CD4-positive, alpha-beta T cell (primary cell): ENCODE measurements at regions not wholly inside any gene's neighbourhood (a gene's known extent, or its start where the extent isn't known, plus 50 kb on each side); places are given as distances from the start of the nearest gene placed in this dataset.
A peak's percentile ranks its signal among the peaks of the same experiment; 100 is the strongest.

ENCODE experiments used
- ATAC-seq: fragments of 200-7000 bp; cut with Tn5 transposase; one replicate; pipeline ENCODE4 v1.10.0; 2022; ENCODE audit warnings: mild to moderate bottlenecking; ENCODE audit not compliant: poor library complexity
- CTCF ChIA-PET: fragments of 350-600 bp; sonication (Branson Sonifier 250); formaldehyde crosslinking; loops from one replicate; lab custom pipeline; 2021; ENCODE audit warnings: antibody characterized with exemption, inconsistent platforms; lab: Charles Lee
- POLR2A ChIA-PET: fragments of 350-600 bp; sonication (Branson Sonifier 250); formaldehyde crosslinking; loops from one replicate; lab custom pipeline; 2021; ENCODE audit warnings: antibody characterized with exemption, inconsistent platforms; lab: Charles Lee
- DNase-seq, 14 experiments: peaks; one replicate each; pipeline ENCODE4 v3.0.0-alpha.2; 2013 to 2020; ENCODE audit warnings: mixed read lengths in 2 of 14
- H3K27ac ChIP-seq, 2 donors: one replicate each; pipeline versions ENCODE4 v1.5.1 to v1.7.0; 2013; ENCODE audit warnings: low read length in 2 of 2, low read depth in 1 of 2, mild to moderate bottlenecking in 1 of 2
- H3K27me3 ChIP-seq, 2 experiments: 1 replicate in 1 of 2; 2 replicates in 1 of 2; pipeline versions ENCODE4 v1.6.1 to v1.7.0; 2013; ENCODE audit warnings: low read length in 2 of 2, control low read depth in 1 of 2, mild to moderate bottlenecking in 1 of 2, moderate library complexity in 1 of 2; ENCODE audit not compliant: insufficient read depth in 2 of 2, control insufficient read depth in 1 of 2
- H3K36me3 ChIP-seq: one replicate; pipeline ENCODE4 v1.6.1; 2013; ENCODE audit warnings: low read length, control low read depth; ENCODE audit not compliant: insufficient read depth
- H3K4me1 ChIP-seq: one replicate; pipeline ENCODE4 v1.6.1; 2013; ENCODE audit warnings: low read length, control low read depth; ENCODE audit not compliant: insufficient read depth
- H3K4me3 ChIP-seq: one replicate; pipeline ENCODE4 v1.5.1; 2013; ENCODE audit warnings: mild to moderate bottlenecking, low read length, moderate library complexity
- H3K9me3 ChIP-seq, 2 experiments: 1 replicate in 1 of 2; 2 replicates in 1 of 2; pipeline versions ENCODE4 v1.6.1 to v1.7.0; 2013; ENCODE audit warnings: low read length in 2 of 2, mild to moderate bottlenecking in 2 of 2, control low read depth in 1 of 2, moderate library complexity in 1 of 2; ENCODE audit not compliant: control insufficient read depth in 1 of 2, insufficient read depth in 1 of 2
- H3K27ac Mint-ChIP-seq: one replicate; pipeline ENCODE4 v1.8.0; 2020; ENCODE audit warnings: mixed read lengths
- H3K27me3 Mint-ChIP-seq: one replicate; pipeline ENCODE4 v1.8.0; 2021; ENCODE audit warnings: mixed read lengths
- H3K36me3 Mint-ChIP-seq: one replicate; pipeline ENCODE4 v1.8.0; 2021; ENCODE audit warnings: low read depth, mixed read lengths
- H3K4me1 Mint-ChIP-seq: one replicate; pipeline ENCODE4 v1.8.0; 2021; ENCODE audit warnings: low read depth, mixed read lengths
- H3K4me3 Mint-ChIP-seq: one replicate; pipeline ENCODE4 v1.8.0; 2020; ENCODE audit warnings: mild to moderate bottlenecking, mixed read lengths
- H3K9me3 Mint-ChIP-seq: one replicate; pipeline ENCODE4 v1.8.0; 2020; ENCODE audit warnings: mixed read lengths
- intact Hi-C, 2 experiments: fragments of 100-400 bp; cut with DNase I in 1 of 2; cut with micrococcal nuclease in 1 of 2; formaldehyde crosslinking; loops; one replicate each; pipeline versions ENCODE4 v1.15.1 to v1.9.0; 2023 to 2025; cut with DNase I, micrococcal nuclease
- TF ChIP-seq, protein P1 (sequence below): fragments of 200-600 bp; IDR thresholded peaks from one replicate; pipeline ENCODE4 v1.8.0; 2022; ENCODE audit warnings: antibody characterized with exemption, mild to moderate bottlenecking

DNA sequence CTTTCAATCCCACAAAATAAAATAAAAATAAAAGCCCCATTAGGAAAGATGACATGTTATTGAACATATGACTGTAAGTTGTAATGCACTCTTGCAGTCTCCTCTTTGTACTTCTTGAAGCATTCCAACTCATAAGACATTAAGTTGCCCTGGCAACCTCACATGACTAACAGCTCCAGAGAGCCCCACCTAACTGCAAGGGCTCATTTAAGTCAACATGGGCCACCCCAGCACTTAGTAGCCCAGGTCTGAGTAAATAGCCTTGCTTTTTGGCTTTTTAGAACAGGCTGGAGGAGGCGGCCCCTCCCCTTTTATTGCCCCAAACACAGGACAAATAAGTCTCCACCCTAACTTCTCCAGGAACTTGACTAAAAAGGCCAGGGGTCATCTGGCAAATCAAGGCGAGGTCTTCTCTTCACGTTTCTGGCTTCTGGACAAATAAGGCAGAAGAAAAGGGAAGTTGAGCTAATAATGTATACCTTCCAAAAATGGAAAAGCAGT lies 135.1 kb downstream of the TMCO5A start:
- H3K4me1 ChIP-seq: peaks cover 10% of the 10 kb centered on the region
- peaks cover 48% of the 10 kb centered on the region for H3K27me3 Mint-ChIP-seq

GRCh38 chr15:38070778-38071177 lies 136.3 kb downstream of the TMCO5A start:
- Mint-ChIP-seq H3K27ac (no peak overlapping the region), H3K4me1 (peaks cover 12% of the 10 kb centered on the region), H3K36me3 (no peaks in the 10 kb centered on the region), H3K27me3 (peaks cover 55% of the 10 kb centered on the region), H3K9me3 (no peaks in the 10 kb centered on the region), H3K4me3 (no peak overlapping the region)
- Histone ChIP-seq H3K4me1 (peaks cover 10% of the 10 kb centered on the region), H3K27me3 (peaks cover 7 to 34% of the 10 kb centered on the region in 2 experiments), H3K27ac (no peak overlapping the region), H3K36me3 (no peaks in the 10 kb centered on the region), H3K4me3 (no peak overlapping the region), H3K9me3 (no peaks in the 10 kb centered on the region)
- TF ChIP-seq, protein P1, sequence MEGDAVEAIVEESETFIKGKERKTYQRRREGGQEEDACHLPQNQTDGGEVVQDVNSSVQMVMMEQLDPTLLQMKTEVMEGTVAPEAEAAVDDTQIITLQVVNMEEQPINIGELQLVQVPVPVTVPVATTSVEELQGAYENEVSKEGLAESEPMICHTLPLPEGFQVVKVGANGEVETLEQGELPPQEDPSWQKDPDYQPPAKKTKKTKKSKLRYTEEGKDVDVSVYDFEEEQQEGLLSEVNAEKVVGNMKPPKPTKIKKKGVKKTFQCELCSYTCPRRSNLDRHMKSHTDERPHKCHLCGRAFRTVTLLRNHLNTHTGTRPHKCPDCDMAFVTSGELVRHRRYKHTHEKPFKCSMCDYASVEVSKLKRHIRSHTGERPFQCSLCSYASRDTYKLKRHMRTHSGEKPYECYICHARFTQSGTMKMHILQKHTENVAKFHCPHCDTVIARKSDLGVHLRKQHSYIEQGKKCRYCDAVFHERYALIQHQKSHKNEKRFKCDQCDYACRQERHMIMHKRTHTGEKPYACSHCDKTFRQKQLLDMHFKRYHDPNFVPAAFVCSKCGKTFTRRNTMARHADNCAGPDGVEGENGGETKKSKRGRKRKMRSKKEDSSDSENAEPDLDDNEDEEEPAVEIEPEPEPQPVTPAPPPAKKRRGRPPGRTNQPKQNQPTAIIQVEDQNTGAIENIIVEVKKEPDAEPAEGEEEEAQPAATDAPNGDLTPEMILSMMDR: no peak
- ChIA-PET CTCF (no interaction called here), POLR2A (no interaction called here)
- no peak for DNase-seq
- intact Hi-C loops: no loop called here
- no peak for ATAC-seq

More for the DNA sequence above, 135.1 kb downstream of the TMCO5A start:
- ATAC-seq (peak; percentile 43), DNase-seq (peak in 3 of 14 experiments; percentile 18 to 68 (median 49))
- peaks cover 12% of the 10 kb centered on the region for H3K4me1 Mint-ChIP-seq
- H3K4me3 Mint-ChIP-seq: no peak overlapping the region
- no peak overlapping the region for H3K27ac Mint-ChIP-seq
- intact Hi-C loops: no loop called here
- H3K9me3 ChIP-seq: no peaks in the 10 kb centered on the region
- H3K36me3 ChIP-seq: no peaks in the 10 kb centered on the region
- H3K9me3 Mint-ChIP-seq: no peaks in the 10 kb centered on the region
- ChIA-PET POLR2A (interaction anchor here (0.9 kb wide), 1 partner anchor 182 kb away, joined by 3 read pairs; no protein-coding TSS in a partner anchor), CTCF (no interaction called here)
- no peaks in the 10 kb centered on the region for H3K36me3 Mint-ChIP-seq
- peaks cover 7 to 34% of the 10 kb centered on the region in 2 experiments for H3K27me3 ChIP-seq
- no peak overlapping the region for H3K4me3 ChIP-seq
- H3K27ac ChIP-seq: no peak overlapping the region
- TF ChIP-seq, protein P1: no peak

DNA sequence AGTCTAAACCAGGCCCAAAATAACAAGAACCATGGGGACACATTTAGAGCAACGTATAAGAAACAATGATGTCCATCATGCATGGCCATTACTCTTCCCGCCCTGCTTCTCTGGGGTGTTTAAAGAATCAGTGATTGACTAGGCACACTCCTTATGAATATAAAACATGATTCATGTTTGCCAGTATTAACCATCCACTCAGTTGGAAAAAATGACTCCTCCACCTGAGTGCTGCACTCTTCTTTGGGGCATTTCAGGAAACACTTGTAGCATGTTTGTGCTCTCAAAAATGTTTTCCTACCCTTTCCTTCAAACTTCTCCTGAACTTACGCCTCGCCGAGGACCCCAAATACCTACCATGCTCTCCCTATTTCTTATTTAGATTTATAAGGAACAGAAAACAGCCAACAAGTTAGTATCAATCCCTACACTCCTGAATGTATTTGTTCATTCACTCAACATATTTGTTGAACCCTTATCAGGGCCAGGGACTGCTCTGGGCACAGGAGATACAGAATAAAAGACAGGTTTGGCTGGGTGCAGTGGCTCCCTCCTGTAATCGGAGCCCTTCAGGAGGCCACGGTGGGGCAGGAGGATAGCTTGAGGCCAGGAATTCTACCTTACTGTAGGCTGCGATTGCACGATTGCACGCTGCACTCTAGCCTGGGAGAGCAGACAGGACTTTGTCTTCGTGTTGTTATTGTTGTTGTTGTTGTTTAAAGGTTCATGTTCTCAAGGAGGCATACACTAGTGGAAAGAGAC lies 137.0 kb downstream of the TMCO5A start:
- Mint-ChIP-seq H3K27ac (no peak overlapping the region), H3K9me3 (no peaks in the 10 kb centered on the region), H3K4me3 (no peak overlapping the region), H3K4me1 (peaks cover 12% of the 10 kb centered on the region), H3K27me3 (peaks cover 55% of the 10 kb centered on the region), H3K36me3 (no peaks in the 10 kb centered on the region)
- ATAC-seq (no peak), DNase-seq (no peak)
- TF ChIP-seq, protein P1: no peak
- Histone ChIP-seq H3K4me1 (peaks cover 10% of the 10 kb centered on the region), H3K27ac (no peak overlapping the region), H3K27me3 (peaks cover 7 to 34% of the 10 kb centered on the region in 2 experiments), H3K4me3 (no peak overlapping the region), H3K9me3 (no peaks in the 10 kb centered on the region), H3K36me3 (no peaks in the 10 kb centered on the region)
- intact Hi-C loops: no loop called here
- ChIA-PET CTCF (no interaction called here), POLR2A (no interaction called here)
